ENCODE measurements at regions not wholly inside any gene's neighbourhood (a gene's known extent, or its start where the extent isn't known, plus 50 kb on each side); places are given as distances from the start of the nearest gene placed in this dataset.

GRCh38 chr4:138063581-138063980 is 178.6 kb downstream of the SLC7A11 start:
- TF ChIP-seq CTCF (IDR thresholded peaks at IDR 0.05) (no peak), PBX3 (IDR thresholded peaks at IDR 0.05) (no peak), RAD21 (IDR thresholded peaks at IDR 0.05; ENCODE audit: low read length) (no peak), TAF1 (IDR thresholded peaks at IDR 0.05; ENCODE audit: borderline replicate concordance, low read depth, low read length) (no peak), ZBTB33 (IDR thresholded peaks at IDR 0.05; ENCODE audit: borderline replicate concordance, low read depth) (no peak), RFX5 (IDR thresholded peaks at IDR 0.05; ENCODE audit: low read length) (no peak)
